KMS-11 (cell line): ENCODE measurements at regions not wholly inside any gene's neighbourhood (a gene's known extent, or its start where the extent isn't known, plus 50 kb on each side); places are given as distances from the start of the nearest gene placed in this dataset.
A peak's percentile ranks its signal among the peaks of the same experiment; 100 is the strongest.

Experiments
- H2AFZ ChIP-seq: fragments of 200-600 bp; sonication (generic); 2 replicates; pipeline ENCODE4 v1.6.1; 2016; ENCODE audit warnings: antibody characterized with exemption, mixed run types, low read depth
- H3K27ac ChIP-seq: fragments of 200-600 bp; sonication (generic); 2 replicates; pipeline ENCODE4 v1.6.1; 2016; ENCODE audit warnings: mild to moderate bottlenecking, mixed run types
- H3K27me3 ChIP-seq: fragments of 200-600 bp; sonication (generic); 2 replicates; pipeline ENCODE4 v1.6.1; 2017; ENCODE audit warnings: mild to moderate bottlenecking, low read depth, mixed run types, moderate library complexity; ENCODE audit not compliant: insufficient read depth
- H3K36me3 ChIP-seq: fragments of 200-600 bp; sonication (generic); 2 replicates; pipeline ENCODE4 v1.6.1; 2017; ENCODE audit warnings: mild to moderate bottlenecking, mixed run types; ENCODE audit not compliant: insufficient read depth
- H3K4me1 ChIP-seq: fragments of 200-600 bp; sonication (generic); 2 replicates; pipeline ENCODE4 v1.6.1; 2016; ENCODE audit warnings: mild to moderate bottlenecking, low read depth, mixed run types; ENCODE audit not compliant: poor library complexity, severe bottlenecking
- H3K4me2 ChIP-seq: fragments of 200-600 bp; sonication (generic); 2 replicates; pipeline ENCODE4 v1.7.0; 2016; ENCODE audit warnings: mild to moderate bottlenecking, mixed run types
- H3K4me3 ChIP-seq: fragments of 200-600 bp; sonication (generic); IDR thresholded peaks from 2 replicates; pipeline ENCODE4 v1.6.1; 2017; ENCODE audit warnings: low read depth, low read length, mixed read lengths; ENCODE audit not compliant: insufficient read depth
- H3K79me2 ChIP-seq: fragments of 200-600 bp; sonication (generic); 2 replicates; pipeline ENCODE4 v1.6.1; 2016; ENCODE audit warnings: low read depth, mixed run types; ENCODE audit not compliant: insufficient read depth
- H3K9ac ChIP-seq: fragments of 200-600 bp; sonication (generic); 2 replicates; pipeline ENCODE4 v1.6.1; 2016; ENCODE audit warnings: mild to moderate bottlenecking, mixed run types
- H4K20me1 ChIP-seq: fragments of 200-600 bp; sonication (generic); 2 replicates; pipeline ENCODE4 v1.6.1; 2016; ENCODE audit warnings: mild to moderate bottlenecking, mixed run types; ENCODE audit not compliant: insufficient read depth
- CTCF ChIP-seq: fragments of 200-600 bp; sonication (generic); conservative IDR thresholded peaks from 2 replicates; pipeline ENCODE4 v1.6.1; 2017; ENCODE audit warnings: low read depth, mild to moderate bottlenecking, antibody characterized with exemption, low read length, moderate library complexity, mixed read lengths

GRCh38 chr12:73308079-73308478, 1035.9 kb downstream of the TRHDE start:
- no peaks in the 10 kb centered on the region for H4K20me1 ChIP-seq

GRCh38 chr12:73308747-73309146, 1036.6 kb downstream of the TRHDE start:
- no peak overlapping the region for H3K27ac ChIP-seq
- H3K79me2 ChIP-seq, result no peaks in the 10 kb centered on the region
- no peaks in the 10 kb centered on the region for H3K36me3 ChIP-seq
- H2AFZ ChIP-seq, result no peak overlapping the region
- no peaks in the 10 kb centered on the region for H4K20me1 ChIP-seq
- peaks cover 20% of the 10 kb centered on the region for H3K4me1 ChIP-seq
- no peak overlapping the region for H3K4me3 ChIP-seq
- no peak overlapping the region for H3K9ac ChIP-seq
- peak overlapping the region; percentile 57; the same call in 1 of the 2 replicates for H3K4me2 ChIP-seq
- TF ChIP-seq CTCF, result no peak
- H3K27me3 ChIP-seq, result no peaks in the 10 kb centered on the region

More at GRCh38 chr12:73308079-73308478, 1035.9 kb downstream of the TRHDE start:
- Histone ChIP-seq H3K9ac (no peak overlapping the region), H3K27ac (0 out of 2 replicates have a peak overlapping the region, but pooled peaks have one; percentile 4), H3K27me3 (no peaks in the 10 kb centered on the region), H3K4me3 (no peak overlapping the region), H3K79me2 (no peaks in the 10 kb centered on the region), H2AFZ (peak overlapping the region; percentile 24; the same call in 1 of the 2 replicates), H3K4me2 (peak overlapping the region; percentile 57), H3K36me3 (no peaks in the 10 kb centered on the region), H3K4me1 (peaks cover 20% of the 10 kb centered on the region)
- no peak for TF ChIP-seq CTCF

- H3K27me3 ChIP-seq, result no peaks in the 10 kb centered on the region
- H3K79me2 ChIP-seq, result no peaks in the 10 kb centered on the region
- H3K9ac ChIP-seq, result no peak overlapping the region
- H3K4me2 ChIP-seq, result no peak overlapping the region
- TF ChIP-seq CTCF, result no peak
- H3K4me3 ChIP-seq, result no peak overlapping the region
- H3K27ac ChIP-seq, result no peak overlapping the region
- H2AFZ ChIP-seq, result no peak overlapping the region
- H3K36me3 ChIP-seq, result no peaks in the 10 kb centered on the region
- H3K4me1 ChIP-seq, result no peaks in the 10 kb centered on the region
- H4K20me1 ChIP-seq, result no peaks in the 10 kb centered on the region
These were observed 1049.1 kb downstream of the TRHDE start for GRCh38 chr12:73321319-73321718.

DNA sequence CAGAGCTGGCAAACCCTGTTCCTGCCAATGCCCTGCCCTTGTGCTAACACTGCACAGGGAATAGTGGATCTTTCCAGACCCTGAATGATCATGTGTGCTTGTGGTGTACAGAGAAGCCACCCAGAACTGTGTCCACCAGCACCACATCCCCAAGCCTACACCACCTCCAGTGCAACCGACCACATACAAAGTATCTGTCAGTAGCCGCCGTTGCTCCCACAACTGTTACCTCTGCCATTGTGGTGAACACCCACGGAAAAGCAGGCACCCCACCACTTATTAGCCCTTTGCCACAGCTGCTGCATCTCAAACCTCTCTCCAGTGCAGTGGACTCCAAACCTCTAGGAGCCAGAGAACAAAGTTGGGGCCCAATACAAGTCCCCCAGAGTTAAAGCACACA, 1049.6 kb downstream of the TRHDE start:
- Histone ChIP-seq H2AFZ (no peak overlapping the region), H3K4me3 (no peak overlapping the region), H4K20me1 (no peaks in the 10 kb centered on the region), H3K79me2 (no peaks in the 10 kb centered on the region), H3K27me3 (no peaks in the 10 kb centered on the region), H3K4me1 (no peaks in the 10 kb centered on the region), H3K4me2 (no peak overlapping the region), H3K9ac (no peak overlapping the region), H3K27ac (no peak overlapping the region), H3K36me3 (no peaks in the 10 kb centered on the region)
- TF ChIP-seq CTCF, result no peak
